GM12865 (cell line): ENCODE measurements at regions not wholly inside any gene's neighbourhood (a gene's known extent, or its start where the extent isn't known, plus 50 kb on each side); places are given as distances from the start of the nearest gene placed in this dataset.
"Not testable (repeated sequence)": the region's sequence is repeated elsewhere in the genome, so short reads cannot be mapped to it uniquely, and the experiment has no call there.

Source experiments
- DNase-seq: peaks from one replicate; pipeline ENCODE4 v3.0.0; 2010; ENCODE audit warnings: low read depth
- H3K4me3 ChIP-seq: 2 replicates; pipeline ENCODE4 v1.5.1; 2011; ENCODE audit warnings: mild to moderate bottlenecking, low read depth, low read length, control low read depth
- TF ChIP-seq, protein P1 (sequence below): IDR thresholded peaks from 2 replicates; pipeline ENCODE4 v1.5.1; 2011; ENCODE audit warnings: low read length, control low read depth, low read depth, inconsistent platforms; ENCODE audit not compliant: insufficient read depth; ENCODE audit errors: missing control alignments

- DNase-seq = no peak
- TF ChIP-seq, protein P1, sequence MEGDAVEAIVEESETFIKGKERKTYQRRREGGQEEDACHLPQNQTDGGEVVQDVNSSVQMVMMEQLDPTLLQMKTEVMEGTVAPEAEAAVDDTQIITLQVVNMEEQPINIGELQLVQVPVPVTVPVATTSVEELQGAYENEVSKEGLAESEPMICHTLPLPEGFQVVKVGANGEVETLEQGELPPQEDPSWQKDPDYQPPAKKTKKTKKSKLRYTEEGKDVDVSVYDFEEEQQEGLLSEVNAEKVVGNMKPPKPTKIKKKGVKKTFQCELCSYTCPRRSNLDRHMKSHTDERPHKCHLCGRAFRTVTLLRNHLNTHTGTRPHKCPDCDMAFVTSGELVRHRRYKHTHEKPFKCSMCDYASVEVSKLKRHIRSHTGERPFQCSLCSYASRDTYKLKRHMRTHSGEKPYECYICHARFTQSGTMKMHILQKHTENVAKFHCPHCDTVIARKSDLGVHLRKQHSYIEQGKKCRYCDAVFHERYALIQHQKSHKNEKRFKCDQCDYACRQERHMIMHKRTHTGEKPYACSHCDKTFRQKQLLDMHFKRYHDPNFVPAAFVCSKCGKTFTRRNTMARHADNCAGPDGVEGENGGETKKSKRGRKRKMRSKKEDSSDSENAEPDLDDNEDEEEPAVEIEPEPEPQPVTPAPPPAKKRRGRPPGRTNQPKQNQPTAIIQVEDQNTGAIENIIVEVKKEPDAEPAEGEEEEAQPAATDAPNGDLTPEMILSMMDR = no peak
- no peak overlapping the region for H3K4me3 ChIP-seq
These were observed 212.6 kb downstream of the ACKR3 start for GRCh38 chr2:236781933-236782816.

DNA sequence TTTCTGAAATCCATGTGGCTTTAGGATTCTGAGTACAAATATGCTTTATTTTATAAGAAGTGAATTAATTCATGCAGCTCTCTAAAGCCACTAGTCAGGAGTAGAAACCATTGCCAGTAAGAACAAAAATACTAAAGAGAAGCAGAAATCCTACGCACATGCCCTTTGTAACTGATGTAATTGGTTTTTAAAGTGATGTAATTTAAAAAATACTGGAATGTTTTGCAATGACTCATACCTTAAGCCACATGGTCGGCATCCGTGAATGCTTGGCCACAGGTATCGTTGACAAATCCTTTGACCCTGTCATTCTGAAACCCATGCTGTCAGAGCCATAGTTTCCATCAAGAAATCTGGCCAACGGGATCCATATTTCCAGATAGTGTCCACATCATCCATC, 213.3 kb downstream of the ACKR3 start:
- peak; percentile 19 for DNase-seq
- H3K4me3 ChIP-seq = no peak overlapping the region
- TF ChIP-seq, protein P1 = no peak

- no peak for DNase-seq
- TF ChIP-seq, protein P1 = no peak
- H3K4me3 ChIP-seq = no peak overlapping the region
These were observed 213.9 kb downstream of the ACKR3 start for GRCh38 chr2:236783417-236784020.

DNA sequence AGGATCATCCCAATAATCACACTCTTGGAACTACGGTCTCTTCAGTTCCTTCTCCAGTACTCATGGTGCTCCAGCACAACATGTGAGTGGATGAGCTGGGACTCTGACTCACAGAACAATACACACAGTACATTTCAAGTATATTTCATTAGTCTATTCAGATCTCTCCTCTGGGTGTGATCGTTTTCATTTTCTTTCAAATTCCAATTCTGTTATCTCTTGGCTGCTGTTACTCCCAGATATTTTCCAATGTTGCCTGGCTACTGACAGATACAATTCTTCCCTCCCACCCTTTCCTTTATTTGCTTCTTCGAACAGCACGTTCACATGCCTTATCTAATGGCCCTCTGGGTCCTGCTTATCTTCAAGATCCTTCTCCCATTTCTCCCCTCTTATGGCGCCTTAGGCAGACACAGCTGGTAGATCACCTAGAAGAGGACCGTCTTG, 216.0 kb downstream of the ACKR3 start:
- TF ChIP-seq, protein P1 = no peak
- DNase-seq = no peak
- no peak overlapping the region for H3K4me3 ChIP-seq

- DNase-seq = no peak
- TF ChIP-seq, protein P1 = no peak
- H3K4me3 ChIP-seq = no peak overlapping the region
These were observed 217.1 kb downstream of the ACKR3 start for GRCh38 chr2:236786751-236787150.

GRCh38 chr2:236787376-236787775, 217.8 kb downstream of the ACKR3 start:
- not testable (repeated sequence) for DNase-seq, H3K4me3 ChIP-seq

- TF ChIP-seq, protein P1 = no peak
- no peak for DNase-seq
- no peak overlapping the region for H3K4me3 ChIP-seq
These were observed 218.3 kb downstream of the ACKR3 start for GRCh38 chr2:236787885-236788284.
